HEK293 (cell line): ENCODE measurements at regions not wholly inside any gene's neighbourhood (a gene's known extent, or its start where the extent isn't known, plus 50 kb on each side); places are given as distances from the start of the nearest gene placed in this dataset.

Experiments
- CTCF ChIA-PET: fragments of 350-600 bp; formaldehyde crosslinking; extraction: SDS; loops from one replicate; lab custom pipeline; 2021; ENCODE audit warnings: antibody characterized with exemption; lab: Yijun Ruan, JAX
- POLR2A ChIA-PET: fragments of 300-600 bp; formaldehyde crosslinking; extraction: SDS; loops from one replicate; lab custom pipeline; 2020; ENCODE audit warnings: antibody characterized with exemption, inconsistent platforms; lab: Yijun Ruan, JAX
- H3K27ac ChIP-seq: fragments of 200-500 bp; sonication (Bioruptor generic); 2 replicates; pipeline ENCODE4 v1.5.1; 2014; ENCODE audit warnings: low read depth, low read length, control low read depth, inconsistent platforms; ENCODE audit errors: extremely low read depth
- H3K36me3 ChIP-seq, 2 experiments: fragments of 200-500 bp in 1 of 2; sonication (Bioruptor generic) in 1 of 2; 1 replicate in 1 of 2; 2 replicates in 1 of 2; pipeline ENCODE4 v1.5.1; 2014 to 2017; ENCODE audit warnings: inconsistent platforms in 2 of 2, low read length in 2 of 2; ENCODE audit not compliant: control insufficient read depth in 2 of 2, insufficient read depth in 1 of 2
- H3K4me1 ChIP-seq: fragments of 200-500 bp; sonication (Bioruptor generic); 2 replicates; pipeline ENCODE4 v1.5.1; 2014; ENCODE audit warnings: mild to moderate bottlenecking, low read length, inconsistent platforms; ENCODE audit not compliant: control insufficient read depth, insufficient read depth
- H3K4me3 ChIP-seq: 2 replicates; pipeline ENCODE4 v1.5.1; 2011; ENCODE audit warnings: low read depth, mild to moderate bottlenecking, control low read depth, low read length, moderate library complexity
- H3K9me3 ChIP-seq: fragments of 200-500 bp; sonication (Bioruptor generic); 2 replicates; pipeline ENCODE4 v1.5.1; 2014; ENCODE audit warnings: low read depth, low read length, inconsistent platforms; ENCODE audit not compliant: control insufficient read depth, insufficient read depth
- GLI2 ChIP-seq: fragments of 450-650 bp; formaldehyde crosslinking; IDR thresholded peaks from 2 replicates; pipeline ENCODE4; 2017; ENCODE audit warnings: missing biosample characterization, missing genetic modification characterization, low read depth, borderline replicate concordance
- GLIS1 ChIP-seq: fragments of 450-650 bp; formaldehyde crosslinking; IDR thresholded peaks from 2 replicates; pipeline ENCODE4 v1.5.1; 2016; ENCODE audit warnings: missing biosample characterization, missing genetic modification characterization
- HOXC10 ChIP-seq: sonication (generic); formaldehyde crosslinking; IDR thresholded peaks from 2 replicates; pipeline ENCODE4 v1.8.1; 2023; ENCODE audit warnings: mild to moderate bottlenecking, missing genetic modification reagents
- KLF9 ChIP-seq: fragments of 450-650 bp; formaldehyde crosslinking; IDR thresholded peaks from 2 replicates; pipeline ENCODE4 v1.5.1; 2016; ENCODE audit warnings: missing biosample characterization, missing genetic modification characterization, low read depth
- PATZ1 ChIP-seq: fragments of 450-650 bp; formaldehyde crosslinking; IDR thresholded peaks from 2 replicates; pipeline ENCODE4 v1.5.1; 2016; ENCODE audit warnings: missing biosample characterization, missing genetic modification characterization
- ZFP69B ChIP-seq: fragments of 450-650 bp; formaldehyde crosslinking; IDR thresholded peaks from 2 replicates; pipeline ENCODE4 v1.5.1; 2016; ENCODE audit warnings: missing biosample characterization, missing genetic modification characterization
- ZNF157 ChIP-seq: fragments of 450-650 bp; formaldehyde crosslinking; IDR thresholded peaks from 2 replicates; pipeline ENCODE4 v1.5.1; 2016; ENCODE audit warnings: missing biosample characterization, missing genetic modification characterization
- ZNF18 ChIP-seq: fragments of 450-650 bp; formaldehyde crosslinking; IDR thresholded peaks from 2 replicates; pipeline ENCODE4 v1.5.1; 2016; ENCODE audit warnings: missing biosample characterization, missing genetic modification characterization
- ZNF19 ChIP-seq: fragments of 450-650 bp; formaldehyde crosslinking; IDR thresholded peaks from 2 replicates; pipeline ENCODE4; 2016; ENCODE audit warnings: missing biosample characterization, missing genetic modification characterization, low read depth
- ZNF239 ChIP-seq: fragments of 450-650 bp; formaldehyde crosslinking; IDR thresholded peaks from 2 replicates; pipeline ENCODE4 v1.5.1; 2016; ENCODE audit warnings: missing biosample characterization, missing genetic modification characterization
- ZNF292 ChIP-seq: fragments of 450-650 bp; formaldehyde crosslinking; IDR thresholded peaks from 2 replicates; pipeline ENCODE4 v1.5.1; 2016; ENCODE audit warnings: low read depth, missing biosample characterization, missing genetic modification characterization, borderline replicate concordance
- ZNF544 ChIP-seq: fragments of 450-650 bp; formaldehyde crosslinking; IDR thresholded peaks from 2 replicates; pipeline ENCODE4 v1.5.0; 2017; ENCODE audit warnings: missing biosample characterization, missing genetic modification characterization
- ZNF645 ChIP-seq: fragments of 450-650 bp; formaldehyde crosslinking; IDR thresholded peaks from 2 replicates; pipeline ENCODE4; 2016; ENCODE audit warnings: missing biosample characterization, missing genetic modification characterization
- ZNF776 ChIP-seq: fragments of 450-650 bp; formaldehyde crosslinking; IDR thresholded peaks from 2 replicates; pipeline ENCODE4 v1.5.0; 2017; ENCODE audit warnings: missing biosample characterization, missing genetic modification characterization, borderline replicate concordance
- TF ChIP-seq, protein P1 (sequence below): fragments of 450-650 bp; formaldehyde crosslinking; IDR thresholded peaks from 2 replicates; pipeline ENCODE4 v1.5.1; 2016; ENCODE audit warnings: missing biosample characterization, missing genetic modification characterization
- TF ChIP-seq, protein P2 (sequence below): fragments of 450-650 bp; IDR thresholded peaks from 2 replicates; pipeline ENCODE4 v1.5.1; 2018; ENCODE audit warnings: missing biosample characterization, missing genetic modification characterization
- TF ChIP-seq, protein P3 (sequence below): fragments of 450-650 bp; formaldehyde crosslinking; IDR thresholded peaks from 2 replicates; pipeline ENCODE4 v1.5.1; 2016; ENCODE audit warnings: missing biosample characterization, missing genetic modification characterization, borderline replicate concordance
- TF ChIP-seq, protein P4 (sequence below): fragments of 450-650 bp; formaldehyde crosslinking; IDR thresholded peaks from 2 replicates; pipeline ENCODE4 v1.5.1; 2016; ENCODE audit warnings: missing biosample characterization, missing genetic modification characterization

GRCh38 chr11:19323502-19323901 lies 82.8 kb upstream of the E2F8 start:
- Histone ChIP-seq H3K9me3 (no peaks in the 10 kb centered on the region), H3K27ac (no peak overlapping the region), H3K36me3 (no peaks in the 10 kb centered on the region), H3K4me1 (no peaks in the 10 kb centered on the region), H3K4me3 (no peak overlapping the region)
- ChIA-PET POLR2A (no interaction called here), CTCF (interaction anchor here (0.6 to 1.4 kb wide), 9 partner anchors 11 to 443 kb away, joined by 3 to 4 read pairs (median 4); no protein-coding TSS in a partner anchor)
- TF ChIP-seq ZNF18 (no peak), ZNF239 (tag by site-specific recombination) (no peak), KLF9 (tag by site-specific recombination) (no peak), ZNF157 (tag by site-specific recombination) (no peak), GLIS1 (no peak), GLI2 (tag by site-specific recombination) (no peak), ZNF776 (no peak), ZNF292 (tag by site-specific recombination) (no peak), ZNF544 (tag by site-specific recombination) (no peak), ZFP69B (tag by site-specific recombination) (no peak)
- TF ChIP-seq, protein P1, sequence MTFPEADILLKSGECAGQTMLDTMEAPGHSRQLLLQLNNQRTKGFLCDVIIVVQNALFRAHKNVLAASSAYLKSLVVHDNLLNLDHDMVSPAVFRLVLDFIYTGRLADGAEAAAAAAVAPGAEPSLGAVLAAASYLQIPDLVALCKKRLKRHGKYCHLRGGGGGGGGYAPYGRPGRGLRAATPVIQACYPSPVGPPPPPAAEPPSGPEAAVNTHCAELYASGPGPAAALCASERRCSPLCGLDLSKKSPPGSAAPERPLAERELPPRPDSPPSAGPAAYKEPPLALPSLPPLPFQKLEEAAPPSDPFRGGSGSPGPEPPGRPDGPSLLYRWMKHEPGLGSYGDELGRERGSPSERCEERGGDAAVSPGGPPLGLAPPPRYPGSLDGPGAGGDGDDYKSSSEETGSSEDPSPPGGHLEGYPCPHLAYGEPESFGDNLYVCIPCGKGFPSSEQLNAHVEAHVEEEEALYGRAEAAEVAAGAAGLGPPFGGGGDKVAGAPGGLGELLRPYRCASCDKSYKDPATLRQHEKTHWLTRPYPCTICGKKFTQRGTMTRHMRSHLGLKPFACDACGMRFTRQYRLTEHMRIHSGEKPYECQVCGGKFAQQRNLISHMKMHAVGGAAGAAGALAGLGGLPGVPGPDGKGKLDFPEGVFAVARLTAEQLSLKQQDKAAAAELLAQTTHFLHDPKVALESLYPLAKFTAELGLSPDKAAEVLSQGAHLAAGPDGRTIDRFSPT (tag by site-specific recombination), result no peak
- TF ChIP-seq, protein P2, sequence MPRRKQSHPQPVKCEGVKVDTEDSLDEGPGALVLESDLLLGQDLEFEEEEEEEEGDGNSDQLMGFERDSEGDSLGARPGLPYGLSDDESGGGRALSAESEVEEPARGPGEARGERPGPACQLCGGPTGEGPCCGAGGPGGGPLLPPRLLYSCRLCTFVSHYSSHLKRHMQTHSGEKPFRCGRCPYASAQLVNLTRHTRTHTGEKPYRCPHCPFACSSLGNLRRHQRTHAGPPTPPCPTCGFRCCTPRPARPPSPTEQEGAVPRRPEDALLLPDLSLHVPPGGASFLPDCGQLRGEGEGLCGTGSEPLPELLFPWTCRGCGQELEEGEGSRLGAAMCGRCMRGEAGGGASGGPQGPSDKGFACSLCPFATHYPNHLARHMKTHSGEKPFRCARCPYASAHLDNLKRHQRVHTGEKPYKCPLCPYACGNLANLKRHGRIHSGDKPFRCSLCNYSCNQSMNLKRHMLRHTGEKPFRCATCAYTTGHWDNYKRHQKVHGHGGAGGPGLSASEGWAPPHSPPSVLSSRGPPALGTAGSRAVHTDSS (tag by site-specific recombination), result no peak

- CTCF ChIA-PET, result no interaction called here
- POLR2A ChIA-PET, result no interaction called here
- Histone ChIP-seq H3K36me3 (no peaks in the 10 kb centered on the region), H3K4me3 (no peak overlapping the region), H3K27ac (no peak overlapping the region), H3K4me1 (no peaks in the 10 kb centered on the region), H3K9me3 (no peaks in the 10 kb centered on the region)
- TF ChIP-seq, protein P3, sequence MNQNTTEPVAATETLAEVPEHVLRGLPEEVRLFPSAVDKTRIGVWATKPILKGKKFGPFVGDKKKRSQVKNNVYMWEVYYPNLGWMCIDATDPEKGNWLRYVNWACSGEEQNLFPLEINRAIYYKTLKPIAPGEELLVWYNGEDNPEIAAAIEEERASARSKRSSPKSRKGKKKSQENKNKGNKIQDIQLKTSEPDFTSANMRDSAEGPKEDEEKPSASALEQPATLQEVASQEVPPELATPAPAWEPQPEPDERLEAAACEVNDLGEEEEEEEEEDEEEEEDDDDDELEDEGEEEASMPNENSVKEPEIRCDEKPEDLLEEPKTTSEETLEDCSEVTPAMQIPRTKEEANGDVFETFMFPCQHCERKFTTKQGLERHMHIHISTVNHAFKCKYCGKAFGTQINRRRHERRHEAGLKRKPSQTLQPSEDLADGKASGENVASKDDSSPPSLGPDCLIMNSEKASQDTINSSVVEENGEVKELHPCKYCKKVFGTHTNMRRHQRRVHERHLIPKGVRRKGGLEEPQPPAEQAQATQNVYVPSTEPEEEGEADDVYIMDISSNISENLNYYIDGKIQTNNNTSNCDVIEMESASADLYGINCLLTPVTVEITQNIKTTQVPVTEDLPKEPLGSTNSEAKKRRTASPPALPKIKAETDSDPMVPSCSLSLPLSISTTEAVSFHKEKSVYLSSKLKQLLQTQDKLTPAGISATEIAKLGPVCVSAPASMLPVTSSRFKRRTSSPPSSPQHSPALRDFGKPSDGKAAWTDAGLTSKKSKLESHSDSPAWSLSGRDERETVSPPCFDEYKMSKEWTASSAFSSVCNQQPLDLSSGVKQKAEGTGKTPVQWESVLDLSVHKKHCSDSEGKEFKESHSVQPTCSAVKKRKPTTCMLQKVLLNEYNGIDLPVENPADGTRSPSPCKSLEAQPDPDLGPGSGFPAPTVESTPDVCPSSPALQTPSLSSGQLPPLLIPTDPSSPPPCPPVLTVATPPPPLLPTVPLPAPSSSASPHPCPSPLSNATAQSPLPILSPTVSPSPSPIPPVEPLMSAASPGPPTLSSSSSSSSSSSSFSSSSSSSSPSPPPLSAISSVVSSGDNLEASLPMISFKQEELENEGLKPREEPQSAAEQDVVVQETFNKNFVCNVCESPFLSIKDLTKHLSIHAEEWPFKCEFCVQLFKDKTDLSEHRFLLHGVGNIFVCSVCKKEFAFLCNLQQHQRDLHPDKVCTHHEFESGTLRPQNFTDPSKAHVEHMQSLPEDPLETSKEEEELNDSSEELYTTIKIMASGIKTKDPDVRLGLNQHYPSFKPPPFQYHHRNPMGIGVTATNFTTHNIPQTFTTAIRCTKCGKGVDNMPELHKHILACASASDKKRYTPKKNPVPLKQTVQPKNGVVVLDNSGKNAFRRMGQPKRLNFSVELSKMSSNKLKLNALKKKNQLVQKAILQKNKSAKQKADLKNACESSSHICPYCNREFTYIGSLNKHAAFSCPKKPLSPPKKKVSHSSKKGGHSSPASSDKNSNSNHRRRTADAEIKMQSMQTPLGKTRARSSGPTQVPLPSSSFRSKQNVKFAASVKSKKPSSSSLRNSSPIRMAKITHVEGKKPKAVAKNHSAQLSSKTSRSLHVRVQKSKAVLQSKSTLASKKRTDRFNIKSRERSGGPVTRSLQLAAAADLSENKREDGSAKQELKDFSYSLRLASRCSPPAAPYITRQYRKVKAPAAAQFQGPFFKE (tag by site-specific recombination), result no peak
- no peak for TF ChIP-seq PATZ1 (tag by site-specific recombination)
- TF ChIP-seq ZNF19, result no peak
- TF ChIP-seq GLI2 (tag by site-specific recombination), result no peak
- TF ChIP-seq, protein P4, sequence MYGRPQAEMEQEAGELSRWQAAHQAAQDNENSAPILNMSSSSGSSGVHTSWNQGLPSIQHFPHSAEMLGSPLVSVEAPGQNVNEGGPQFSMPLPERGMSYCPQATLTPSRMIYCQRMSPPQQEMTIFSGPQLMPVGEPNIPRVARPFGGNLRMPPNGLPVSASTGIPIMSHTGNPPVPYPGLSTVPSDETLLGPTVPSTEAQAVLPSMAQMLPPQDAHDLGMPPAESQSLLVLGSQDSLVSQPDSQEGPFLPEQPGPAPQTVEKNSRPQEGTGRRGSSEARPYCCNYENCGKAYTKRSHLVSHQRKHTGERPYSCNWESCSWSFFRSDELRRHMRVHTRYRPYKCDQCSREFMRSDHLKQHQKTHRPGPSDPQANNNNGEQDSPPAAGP, result no peak
- no peak for TF ChIP-seq HOXC10 (CRISPR knock-in tag)
- TF ChIP-seq ZNF645 (tag by site-specific recombination), result no peak
Measured at GRCh38 chr11:19321351-19321750, 80.6 kb upstream of the E2F8 start.
